H1 (cell line): ENCODE measurements at regions not wholly inside any gene's neighbourhood (a gene's known extent, or its start where the extent isn't known, plus 50 kb on each side); places are given as distances from the start of the nearest gene placed in this dataset.

Experiments
- RFX5 ChIP-seq: IDR thresholded peaks from 2 replicates; pipeline ENCODE4 v1.6.1; 2011; ENCODE audit warnings: low read depth, low read length, improper control_type of control experiment, borderline replicate concordance
- SP2 ChIP-seq: IDR thresholded peaks from 2 replicates; pipeline ENCODE4 v1.6.1; 2012; ENCODE audit warnings: mild to moderate bottlenecking, low read length, inconsistent platforms
- TF ChIP-seq, protein P1 (sequence below): fragments of 300-600 bp; sonication (generic); IDR thresholded peaks from 2 replicates; pipeline ENCODE4 v1.7.1; 2012; ENCODE audit warnings: low read length, moderate library complexity, mild to moderate bottlenecking, inconsistent platforms; ENCODE audit not compliant: insufficient replicate concordance

- TF ChIP-seq, protein P1, sequence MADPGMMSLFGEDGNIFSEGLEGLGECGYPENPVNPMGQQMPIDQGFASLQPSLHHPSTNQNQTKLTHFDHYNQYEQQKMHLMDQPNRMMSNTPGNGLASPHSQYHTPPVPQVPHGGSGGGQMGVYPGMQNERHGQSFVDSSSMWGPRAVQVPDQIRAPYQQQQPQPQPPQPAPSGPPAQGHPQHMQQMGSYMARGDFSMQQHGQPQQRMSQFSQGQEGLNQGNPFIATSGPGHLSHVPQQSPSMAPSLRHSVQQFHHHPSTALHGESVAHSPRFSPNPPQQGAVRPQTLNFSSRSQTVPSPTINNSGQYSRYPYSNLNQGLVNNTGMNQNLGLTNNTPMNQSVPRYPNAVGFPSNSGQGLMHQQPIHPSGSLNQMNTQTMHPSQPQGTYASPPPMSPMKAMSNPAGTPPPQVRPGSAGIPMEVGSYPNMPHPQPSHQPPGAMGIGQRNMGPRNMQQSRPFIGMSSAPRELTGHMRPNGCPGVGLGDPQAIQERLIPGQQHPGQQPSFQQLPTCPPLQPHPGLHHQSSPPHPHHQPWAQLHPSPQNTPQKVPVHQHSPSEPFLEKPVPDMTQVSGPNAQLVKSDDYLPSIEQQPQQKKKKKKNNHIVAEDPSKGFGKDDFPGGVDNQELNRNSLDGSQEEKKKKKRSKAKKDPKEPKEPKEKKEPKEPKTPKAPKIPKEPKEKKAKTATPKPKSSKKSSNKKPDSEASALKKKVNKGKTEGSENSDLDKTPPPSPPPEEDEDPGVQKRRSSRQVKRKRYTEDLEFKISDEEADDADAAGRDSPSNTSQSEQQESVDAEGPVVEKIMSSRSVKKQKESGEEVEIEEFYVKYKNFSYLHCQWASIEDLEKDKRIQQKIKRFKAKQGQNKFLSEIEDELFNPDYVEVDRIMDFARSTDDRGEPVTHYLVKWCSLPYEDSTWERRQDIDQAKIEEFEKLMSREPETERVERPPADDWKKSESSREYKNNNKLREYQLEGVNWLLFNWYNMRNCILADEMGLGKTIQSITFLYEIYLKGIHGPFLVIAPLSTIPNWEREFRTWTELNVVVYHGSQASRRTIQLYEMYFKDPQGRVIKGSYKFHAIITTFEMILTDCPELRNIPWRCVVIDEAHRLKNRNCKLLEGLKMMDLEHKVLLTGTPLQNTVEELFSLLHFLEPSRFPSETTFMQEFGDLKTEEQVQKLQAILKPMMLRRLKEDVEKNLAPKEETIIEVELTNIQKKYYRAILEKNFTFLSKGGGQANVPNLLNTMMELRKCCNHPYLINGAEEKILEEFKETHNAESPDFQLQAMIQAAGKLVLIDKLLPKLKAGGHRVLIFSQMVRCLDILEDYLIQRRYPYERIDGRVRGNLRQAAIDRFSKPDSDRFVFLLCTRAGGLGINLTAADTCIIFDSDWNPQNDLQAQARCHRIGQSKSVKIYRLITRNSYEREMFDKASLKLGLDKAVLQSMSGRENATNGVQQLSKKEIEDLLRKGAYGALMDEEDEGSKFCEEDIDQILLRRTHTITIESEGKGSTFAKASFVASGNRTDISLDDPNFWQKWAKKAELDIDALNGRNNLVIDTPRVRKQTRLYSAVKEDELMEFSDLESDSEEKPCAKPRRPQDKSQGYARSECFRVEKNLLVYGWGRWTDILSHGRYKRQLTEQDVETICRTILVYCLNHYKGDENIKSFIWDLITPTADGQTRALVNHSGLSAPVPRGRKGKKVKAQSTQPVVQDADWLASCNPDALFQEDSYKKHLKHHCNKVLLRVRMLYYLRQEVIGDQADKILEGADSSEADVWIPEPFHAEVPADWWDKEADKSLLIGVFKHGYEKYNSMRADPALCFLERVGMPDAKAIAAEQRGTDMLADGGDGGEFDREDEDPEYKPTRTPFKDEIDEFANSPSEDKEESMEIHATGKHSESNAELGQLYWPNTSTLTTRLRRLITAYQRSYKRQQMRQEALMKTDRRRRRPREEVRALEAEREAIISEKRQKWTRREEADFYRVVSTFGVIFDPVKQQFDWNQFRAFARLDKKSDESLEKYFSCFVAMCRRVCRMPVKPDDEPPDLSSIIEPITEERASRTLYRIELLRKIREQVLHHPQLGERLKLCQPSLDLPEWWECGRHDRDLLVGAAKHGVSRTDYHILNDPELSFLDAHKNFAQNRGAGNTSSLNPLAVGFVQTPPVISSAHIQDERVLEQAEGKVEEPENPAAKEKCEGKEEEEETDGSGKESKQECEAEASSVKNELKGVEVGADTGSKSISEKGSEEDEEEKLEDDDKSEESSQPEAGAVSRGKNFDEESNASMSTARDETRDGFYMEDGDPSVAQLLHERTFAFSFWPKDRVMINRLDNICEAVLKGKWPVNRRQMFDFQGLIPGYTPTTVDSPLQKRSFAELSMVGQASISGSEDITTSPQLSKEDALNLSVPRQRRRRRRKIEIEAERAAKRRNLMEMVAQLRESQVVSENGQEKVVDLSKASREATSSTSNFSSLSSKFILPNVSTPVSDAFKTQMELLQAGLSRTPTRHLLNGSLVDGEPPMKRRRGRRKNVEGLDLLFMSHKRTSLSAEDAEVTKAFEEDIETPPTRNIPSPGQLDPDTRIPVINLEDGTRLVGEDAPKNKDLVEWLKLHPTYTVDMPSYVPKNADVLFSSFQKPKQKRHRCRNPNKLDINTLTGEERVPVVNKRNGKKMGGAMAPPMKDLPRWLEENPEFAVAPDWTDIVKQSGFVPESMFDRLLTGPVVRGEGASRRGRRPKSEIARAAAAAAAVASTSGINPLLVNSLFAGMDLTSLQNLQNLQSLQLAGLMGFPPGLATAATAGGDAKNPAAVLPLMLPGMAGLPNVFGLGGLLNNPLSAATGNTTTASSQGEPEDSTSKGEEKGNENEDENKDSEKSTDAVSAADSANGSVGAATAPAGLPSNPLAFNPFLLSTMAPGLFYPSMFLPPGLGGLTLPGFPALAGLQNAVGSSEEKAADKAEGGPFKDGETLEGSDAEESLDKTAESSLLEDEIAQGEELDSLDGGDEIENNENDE: peak; percentile 26
- TF ChIP-seq RFX5 (no peak), SP2 (no peak)
Measured at GRCh38 chr3:115211810-115212492, 64.9 kb upstream of the ZBTB20 start (continued).
